IMR-90 (cell line): ENCODE measurements at regions not wholly inside any gene's neighbourhood (a gene's known extent, or its start where the extent isn't known, plus 50 kb on each side); places are given as distances from the start of the nearest gene placed in this dataset.

Experiments
- ATAC-seq: fragments of 200-7000 bp; cut with Tn5 transposase; 2 replicates; pipeline ENCODE4 v1.9.1; 2020; ENCODE audit warnings: low read depth, mild to moderate bottlenecking, moderate library complexity
- BruUV-seq: library from RNA; stranded (reverse); fragments of 400-500 nt; replicated peaks from 2 replicates; lab custom pipeline; 2021; lab: Mats Ljungman, UMichigan
- CTCF ChIA-PET: fragments of 300-600 bp; formaldehyde crosslinking; extraction: SDS; loops from one replicate; lab custom pipeline; 2021; ENCODE audit warnings: antibody characterized with exemption; lab: Yijun Ruan, JAX
- POLR2A ChIA-PET: fragments of 300-600 bp; sonication (Branson Sonifier 250); formaldehyde crosslinking; loops from one replicate; lab custom pipeline; 2022; ENCODE audit warnings: antibody characterized with exemption; ENCODE audit not compliant: unreplicated experiment; lab: Charles Lee
- DNase-seq: peaks from one replicate; pipeline ENCODE4 v3.0.0; 2013
- H2AFZ ChIP-seq: replicated peaks from 2 replicates; pipeline ENCODE3; 2013; ENCODE audit warnings: low read length, mild to moderate bottlenecking; ENCODE audit not compliant: poor library complexity
- H2AK5ac ChIP-seq: 2 replicates; pipeline ENCODE4 v1.6.1; 2013; ENCODE audit warnings: low read depth, low read length, inconsistent platforms
- H2AK9ac ChIP-seq: replicated peaks from 2 replicates; pipeline ENCODE3; 2013; ENCODE audit warnings: mild to moderate bottlenecking, low read depth, low read length, moderate library complexity; ENCODE audit not compliant: poor library complexity
- H2BK120ac ChIP-seq: 2 replicates; pipeline ENCODE4 v1.6.1; 2013; ENCODE audit warnings: low read depth, low read length, inconsistent platforms
- H2BK15ac ChIP-seq: 3 replicates; pipeline ENCODE4 v1.6.1; 2013; ENCODE audit warnings: low read depth, low read length, inconsistent platforms
- H2BK20ac ChIP-seq: 2 replicates; pipeline ENCODE4 v1.6.1; 2013; ENCODE audit warnings: low read depth, mild to moderate bottlenecking, inconsistent platforms, low read length, moderate library complexity
- H2BK5ac ChIP-seq: 2 replicates; pipeline ENCODE4 v1.6.1; 2013; ENCODE audit warnings: mild to moderate bottlenecking, low read depth, low read length, inconsistent platforms; ENCODE audit not compliant: poor library complexity, severe bottlenecking
- H3K14ac ChIP-seq: replicated peaks from 2 replicates; pipeline ENCODE4 v1.6.1; 2013; ENCODE audit warnings: low read depth, low read length, inconsistent platforms
- H3K18ac ChIP-seq: 2 replicates; pipeline ENCODE4 v1.6.1; 2013; ENCODE audit warnings: low read depth, low read length, control low read depth
- H3K23ac ChIP-seq: 2 replicates; pipeline ENCODE4 v1.6.1; 2013; ENCODE audit warnings: low read depth, low read length, inconsistent platforms
- H3K27ac ChIP-seq: 2 replicates; pipeline ENCODE4 v1.5.1; 2013; ENCODE audit warnings: mild to moderate bottlenecking, control low read depth, low read length; ENCODE audit not compliant: insufficient read depth
- H3K27me3 ChIP-seq: 2 replicates; pipeline ENCODE4 v1.6.1; 2013; ENCODE audit warnings: low read length; ENCODE audit not compliant: control insufficient read depth, insufficient read depth
- H3K36me3 ChIP-seq: 2 replicates; pipeline ENCODE4 v1.6.1; 2013; ENCODE audit warnings: low read length, mixed read lengths; ENCODE audit not compliant: control insufficient read depth, insufficient read depth
- H3K4ac ChIP-seq: 2 replicates; pipeline ENCODE4 v1.6.1; 2013; ENCODE audit warnings: low read depth, low read length, inconsistent platforms
- H3K4me1 ChIP-seq: 2 replicates; pipeline ENCODE4 v1.6.1; 2013; ENCODE audit warnings: low read length, mixed read lengths; ENCODE audit not compliant: control insufficient read depth, insufficient read depth
- H3K4me2 ChIP-seq: 2 replicates; pipeline ENCODE4 v1.6.1; 2013; ENCODE audit warnings: low read depth, mild to moderate bottlenecking, control low read depth, low read length, moderate library complexity
- H3K4me3 ChIP-seq: 2 replicates; pipeline ENCODE4 v1.5.1; 2013; ENCODE audit warnings: low read depth, mild to moderate bottlenecking, control low read depth, low read length, moderate library complexity; ENCODE audit not compliant: insufficient read depth
- H3K56ac ChIP-seq: 2 replicates; pipeline ENCODE4 v1.6.1; 2013; ENCODE audit warnings: low read length, inconsistent platforms; ENCODE audit not compliant: insufficient read depth; ENCODE audit errors: extremely low read depth
- H3K79me1 ChIP-seq, 2 experiments: 2 replicates each; pipeline ENCODE4 v1.6.1; 2013; ENCODE audit warnings: low read length in 2 of 2, inconsistent platforms in 1 of 2, low read depth in 1 of 2
- H3K9ac ChIP-seq: 2 replicates; pipeline ENCODE4 v1.6.1; 2013; ENCODE audit warnings: low read depth, low read length, control low read depth
- H3K9me1 ChIP-seq: 2 replicates; pipeline ENCODE4 v1.6.1; 2013; ENCODE audit warnings: low read length, inconsistent platforms; ENCODE audit not compliant: insufficient read depth
- H3K9me3 ChIP-seq: 2 replicates; pipeline ENCODE4 v1.6.1; 2013; ENCODE audit warnings: low read length; ENCODE audit not compliant: control insufficient read depth, insufficient read depth
- H4K20me1 ChIP-seq: 2 replicates; pipeline ENCODE4 v1.6.1; 2013; ENCODE audit warnings: low read length, inconsistent platforms; ENCODE audit not compliant: insufficient read depth
- H4K5ac ChIP-seq: 2 replicates; pipeline ENCODE4 v1.6.1; 2013; ENCODE audit warnings: mild to moderate bottlenecking, low read depth, low read length, control low read depth
- H4K8ac ChIP-seq, 2 experiments: 2 replicates each; pipeline ENCODE4 v1.6.1; 2013; ENCODE audit warnings: low read depth in 2 of 2, low read length in 2 of 2, control low read depth in 1 of 2, inconsistent platforms in 1 of 2
- H4K91ac ChIP-seq: 2 replicates; pipeline ENCODE4 v1.6.1; 2013; ENCODE audit warnings: low read depth, low read length, inconsistent platforms; ENCODE audit not compliant: insufficient read depth
- CEBPB ChIP-seq: IDR thresholded peaks from 2 replicates; pipeline ENCODE4 v1.6.1; 2012; ENCODE audit warnings: low read depth, low read length, improper control_type of control experiment
- FOS ChIP-seq: fragments of 150-350 bp; IDR thresholded peaks from 2 replicates; pipeline ENCODE4 v1.6.1; 2016; ENCODE audit warnings: low read depth, low read length
- MXI1 ChIP-seq: IDR thresholded peaks from 2 replicates; pipeline ENCODE4 v1.6.1; 2012; ENCODE audit warnings: low read depth, mild to moderate bottlenecking, low read length, moderate library complexity, borderline replicate concordance
- POLR2A ChIP-seq: IDR thresholded peaks from 2 replicates; pipeline ENCODE4 v1.6.1; 2012; ENCODE audit warnings: mild to moderate bottlenecking, low read depth, low read length
- RAD21 ChIP-seq: IDR thresholded peaks from 2 replicates; pipeline ENCODE4 v1.6.1; 2012; ENCODE audit warnings: low read length, improper control_type of control experiment
- RFX5 ChIP-seq: IDR thresholded peaks from 2 replicates; pipeline ENCODE4 v1.8.0; 2012; ENCODE audit warnings: low read depth, mild to moderate bottlenecking, low read length, moderate library complexity
- SMC3 ChIP-seq: fragments of 150-350 bp; IDR thresholded peaks from 2 replicates; pipeline ENCODE4 v1.6.1; 2016; ENCODE audit warnings: low read depth, mild to moderate bottlenecking, antibody characterized with exemption, low read length, moderate library complexity
- WGBS, 2 experiments: methylation state at CpG; one replicate each; pipeline versions ENCODE4 v1.1.5 to v1.1.7; 2013; ENCODE audit warnings: missing lambda C conversion rate in 2 of 2; ENCODE audit not compliant: insufficient read length in 1 of 2; ENCODE audit errors: extremely low coverage in 2 of 2; 5-methylcytosine and 5-hydroxymethylcytosine counted together
- dilution Hi-C: fragments of 300-500 bp; cut with HindIII; formaldehyde crosslinking; loops from one replicate; pipeline ENCODE4 v1.14.3; 2018; ENCODE audit warnings: low sequenced_read_pairs; ENCODE audit not compliant: unreplicated experiment
- in situ Hi-C: fragments of 300-500 bp; cut with MboI; formaldehyde crosslinking; loops from 3 replicates; pipeline ENCODE4 v1.14.3; 2019; ENCODE audit warnings: low sequenced_read_pairs, inconsistent platforms, mixed read lengths
- intact Hi-C: fragments of 100-400 bp; cut with micrococcal nuclease; formaldehyde crosslinking; loops from 2 replicates; pipeline ENCODE4 v1.10.0; 2022
- TF ChIP-seq, protein P1 (sequence below): fragments of 150-350 bp; IDR thresholded peaks from 2 replicates; pipeline ENCODE4 v1.6.1; 2017; ENCODE audit warnings: mild to moderate bottlenecking, antibody characterized with exemption, low read length, low read depth
- TF ChIP-seq, protein P2 (sequence below): conservative IDR thresholded peaks from 2 replicates; pipeline ENCODE4 v1.5.1; 2012; ENCODE audit warnings: mild to moderate bottlenecking, low read depth, low read length, improper control_type of control experiment

DNA sequence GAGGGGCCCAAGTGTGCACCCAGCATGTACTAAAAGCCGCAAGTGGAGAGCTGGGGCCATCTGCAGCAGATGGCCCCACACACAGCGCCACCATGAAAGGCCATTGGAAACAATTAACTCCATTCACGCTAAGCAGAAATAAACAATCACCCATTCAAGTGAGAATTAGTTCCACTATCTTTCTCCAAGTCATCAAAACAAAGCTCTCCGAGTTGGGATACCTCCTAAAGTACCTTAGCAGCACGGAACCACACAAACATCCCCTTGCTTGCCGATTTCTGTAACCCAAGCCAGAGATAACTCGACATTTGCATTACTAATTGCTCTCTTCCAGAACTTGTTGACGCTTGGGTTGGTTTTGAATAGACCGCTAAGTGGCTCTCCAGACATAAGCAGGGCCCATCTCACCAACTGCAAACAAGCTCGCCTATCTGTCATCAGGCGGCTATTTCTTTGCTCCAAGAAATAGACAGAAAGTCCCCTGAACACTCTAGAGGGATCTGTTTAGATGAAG lies 840.6 kb upstream of the SALL3 start:
- Histone ChIP-seq H4K8ac (no peak overlapping the region), H3K27me3 (no peaks in the 10 kb centered on the region), H3K4me2 (no peak overlapping the region), H2BK15ac (no peak overlapping the region), H3K4me3 (no peak overlapping the region), H4K91ac (no peak overlapping the region), H2BK5ac (no peak overlapping the region), H3K9me3 (peaks cover 35% of the 10 kb centered on the region), H4K5ac (no peak overlapping the region), H3K9ac (no peak overlapping the region), H3K79me1 (no peaks in the 10 kb centered on the region), H3K18ac (no peak overlapping the region), H3K56ac (no peak overlapping the region), H3K36me3 (no peaks in the 10 kb centered on the region), H3K14ac (no peak overlapping the region), H3K4me1 (no peaks in the 10 kb centered on the region), H3K4ac (no peak overlapping the region), H2AK9ac (no peak overlapping the region), H2BK120ac (no peak overlapping the region), H4K20me1 (no peaks in the 10 kb centered on the region), H3K23ac (no peak overlapping the region), H2BK20ac (no peak overlapping the region), H3K9me1 (no peaks in the 10 kb centered on the region), H2AFZ (no peak overlapping the region), H3K27ac (no peak overlapping the region), H2AK5ac (no peak overlapping the region)
- TF ChIP-seq, protein P1, sequence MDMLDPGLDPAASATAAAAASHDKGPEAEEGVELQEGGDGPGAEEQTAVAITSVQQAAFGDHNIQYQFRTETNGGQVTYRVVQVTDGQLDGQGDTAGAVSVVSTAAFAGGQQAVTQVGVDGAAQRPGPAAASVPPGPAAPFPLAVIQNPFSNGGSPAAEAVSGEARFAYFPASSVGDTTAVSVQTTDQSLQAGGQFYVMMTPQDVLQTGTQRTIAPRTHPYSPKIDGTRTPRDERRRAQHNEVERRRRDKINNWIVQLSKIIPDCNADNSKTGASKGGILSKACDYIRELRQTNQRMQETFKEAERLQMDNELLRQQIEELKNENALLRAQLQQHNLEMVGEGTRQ, result no peak
- TF ChIP-seq RFX5 (no peak), FOS (no peak), MXI1 (no peak), CEBPB (no peak), SMC3 (no peak), RAD21 (no peak), POLR2A (no peak)
- TF ChIP-seq, protein P2, sequence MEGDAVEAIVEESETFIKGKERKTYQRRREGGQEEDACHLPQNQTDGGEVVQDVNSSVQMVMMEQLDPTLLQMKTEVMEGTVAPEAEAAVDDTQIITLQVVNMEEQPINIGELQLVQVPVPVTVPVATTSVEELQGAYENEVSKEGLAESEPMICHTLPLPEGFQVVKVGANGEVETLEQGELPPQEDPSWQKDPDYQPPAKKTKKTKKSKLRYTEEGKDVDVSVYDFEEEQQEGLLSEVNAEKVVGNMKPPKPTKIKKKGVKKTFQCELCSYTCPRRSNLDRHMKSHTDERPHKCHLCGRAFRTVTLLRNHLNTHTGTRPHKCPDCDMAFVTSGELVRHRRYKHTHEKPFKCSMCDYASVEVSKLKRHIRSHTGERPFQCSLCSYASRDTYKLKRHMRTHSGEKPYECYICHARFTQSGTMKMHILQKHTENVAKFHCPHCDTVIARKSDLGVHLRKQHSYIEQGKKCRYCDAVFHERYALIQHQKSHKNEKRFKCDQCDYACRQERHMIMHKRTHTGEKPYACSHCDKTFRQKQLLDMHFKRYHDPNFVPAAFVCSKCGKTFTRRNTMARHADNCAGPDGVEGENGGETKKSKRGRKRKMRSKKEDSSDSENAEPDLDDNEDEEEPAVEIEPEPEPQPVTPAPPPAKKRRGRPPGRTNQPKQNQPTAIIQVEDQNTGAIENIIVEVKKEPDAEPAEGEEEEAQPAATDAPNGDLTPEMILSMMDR, result no peak
- no TSS peak for BruUV-seq
- ATAC-seq (no peak), DNase-seq (no peak)
- POLR2A ChIA-PET, result no interaction called here
- dilution Hi-C loops, result no loop called here
- CTCF ChIA-PET, result no interaction called here
- intact Hi-C loops, result no loop called here
- 40% methylated on average over 1 of the region's 11 CpGs; no CpG with 5 or more reads in 1 of the 2 experiments for WGBS, 2 experiments
- in situ Hi-C loops, result no loop called here
